ENCODE measurements at regions not wholly inside any gene's neighbourhood (a gene's known extent, or its start where the extent isn't known, plus 50 kb on each side); places are given as distances from the start of the nearest gene placed in this dataset.

DNA sequence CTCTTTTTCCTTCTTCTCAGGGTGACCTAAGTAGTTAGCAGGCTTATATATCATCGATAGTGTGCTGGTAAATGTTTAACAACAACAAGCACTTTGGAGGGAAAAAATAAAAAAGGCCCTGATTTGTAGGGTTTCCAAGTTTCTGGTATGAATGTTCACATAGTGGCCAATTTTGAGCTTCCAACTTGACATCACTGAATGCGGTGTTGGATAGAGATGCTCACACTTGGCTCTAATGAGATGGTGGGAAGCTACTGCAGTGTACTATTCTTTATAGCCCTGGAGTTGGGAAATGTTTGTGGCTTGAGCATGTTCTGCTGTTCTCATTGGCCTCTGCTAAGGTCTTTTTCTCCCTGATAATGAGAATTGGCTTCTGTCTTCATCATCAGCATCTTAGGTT is 875.3 kb downstream of the PCDH7 start:
- TF ChIP-seq, protein P1, sequence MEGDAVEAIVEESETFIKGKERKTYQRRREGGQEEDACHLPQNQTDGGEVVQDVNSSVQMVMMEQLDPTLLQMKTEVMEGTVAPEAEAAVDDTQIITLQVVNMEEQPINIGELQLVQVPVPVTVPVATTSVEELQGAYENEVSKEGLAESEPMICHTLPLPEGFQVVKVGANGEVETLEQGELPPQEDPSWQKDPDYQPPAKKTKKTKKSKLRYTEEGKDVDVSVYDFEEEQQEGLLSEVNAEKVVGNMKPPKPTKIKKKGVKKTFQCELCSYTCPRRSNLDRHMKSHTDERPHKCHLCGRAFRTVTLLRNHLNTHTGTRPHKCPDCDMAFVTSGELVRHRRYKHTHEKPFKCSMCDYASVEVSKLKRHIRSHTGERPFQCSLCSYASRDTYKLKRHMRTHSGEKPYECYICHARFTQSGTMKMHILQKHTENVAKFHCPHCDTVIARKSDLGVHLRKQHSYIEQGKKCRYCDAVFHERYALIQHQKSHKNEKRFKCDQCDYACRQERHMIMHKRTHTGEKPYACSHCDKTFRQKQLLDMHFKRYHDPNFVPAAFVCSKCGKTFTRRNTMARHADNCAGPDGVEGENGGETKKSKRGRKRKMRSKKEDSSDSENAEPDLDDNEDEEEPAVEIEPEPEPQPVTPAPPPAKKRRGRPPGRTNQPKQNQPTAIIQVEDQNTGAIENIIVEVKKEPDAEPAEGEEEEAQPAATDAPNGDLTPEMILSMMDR (IDR thresholded peaks at IDR 0.05) = no peak
- TF ChIP-seq, protein P2, sequence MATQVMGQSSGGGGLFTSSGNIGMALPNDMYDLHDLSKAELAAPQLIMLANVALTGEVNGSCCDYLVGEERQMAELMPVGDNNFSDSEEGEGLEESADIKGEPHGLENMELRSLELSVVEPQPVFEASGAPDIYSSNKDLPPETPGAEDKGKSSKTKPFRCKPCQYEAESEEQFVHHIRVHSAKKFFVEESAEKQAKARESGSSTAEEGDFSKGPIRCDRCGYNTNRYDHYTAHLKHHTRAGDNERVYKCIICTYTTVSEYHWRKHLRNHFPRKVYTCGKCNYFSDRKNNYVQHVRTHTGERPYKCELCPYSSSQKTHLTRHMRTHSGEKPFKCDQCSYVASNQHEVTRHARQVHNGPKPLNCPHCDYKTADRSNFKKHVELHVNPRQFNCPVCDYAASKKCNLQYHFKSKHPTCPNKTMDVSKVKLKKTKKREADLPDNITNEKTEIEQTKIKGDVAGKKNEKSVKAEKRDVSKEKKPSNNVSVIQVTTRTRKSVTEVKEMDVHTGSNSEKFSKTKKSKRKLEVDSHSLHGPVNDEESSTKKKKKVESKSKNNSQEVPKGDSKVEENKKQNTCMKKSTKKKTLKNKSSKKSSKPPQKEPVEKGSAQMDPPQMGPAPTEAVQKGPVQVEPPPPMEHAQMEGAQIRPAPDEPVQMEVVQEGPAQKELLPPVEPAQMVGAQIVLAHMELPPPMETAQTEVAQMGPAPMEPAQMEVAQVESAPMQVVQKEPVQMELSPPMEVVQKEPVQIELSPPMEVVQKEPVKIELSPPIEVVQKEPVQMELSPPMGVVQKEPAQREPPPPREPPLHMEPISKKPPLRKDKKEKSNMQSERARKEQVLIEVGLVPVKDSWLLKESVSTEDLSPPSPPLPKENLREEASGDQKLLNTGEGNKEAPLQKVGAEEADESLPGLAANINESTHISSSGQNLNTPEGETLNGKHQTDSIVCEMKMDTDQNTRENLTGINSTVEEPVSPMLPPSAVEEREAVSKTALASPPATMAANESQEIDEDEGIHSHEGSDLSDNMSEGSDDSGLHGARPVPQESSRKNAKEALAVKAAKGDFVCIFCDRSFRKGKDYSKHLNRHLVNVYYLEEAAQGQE (IDR thresholded peaks at IDR 0.05; ENCODE audit: insufficient read depth in 1 of 2, low read depth in 2 of 2, low read length in 1 of 2) = no peak
- TF ChIP-seq POLR2AphosphoS5 (IDR thresholded peaks at IDR 0.05; ENCODE audit: low read depth, low read length) (no peak), SIN3A (IDR thresholded peaks at IDR 0.05; ENCODE audit: borderline replicate concordance, insufficient read depth, low read depth, low read length) (no peak), TCF7L2 (IDR thresholded peaks at IDR 0.05; ENCODE audit: low read depth, low read length) (no peak)

All from Panc1 (cell line).